H1 (cell line): ENCODE measurements at regions not wholly inside any gene's neighbourhood (a gene's known extent, or its start where the extent isn't known, plus 50 kb on each side); places are given as distances from the start of the nearest gene placed in this dataset.

Experiments
- BCL11A ChIP-seq, 2 experiments: IDR thresholded peaks; one replicate each; pipeline ENCODE4 v1.6.1; 2011; ENCODE audit warnings: low read depth in 2 of 2, low read length in 2 of 2, mild to moderate bottlenecking in 2 of 2
- EP300 ChIP-seq, 2 experiments: IDR thresholded peaks; 1 replicate in 1 of 2; 2 replicates in 1 of 2; pipeline ENCODE4 v1.6.1; 2011 to 2012; ENCODE audit warnings: low read depth in 2 of 2, low read length in 2 of 2, mild to moderate bottlenecking in 2 of 2, borderline replicate concordance in 1 of 2, inconsistent platforms in 1 of 2, moderate library complexity in 1 of 2
- HDAC6 ChIP-seq: IDR thresholded peaks from one replicate; pipeline ENCODE4 v1.7.1; 2012; ENCODE audit warnings: low read depth, mild to moderate bottlenecking, inconsistent platforms, low read length, moderate library complexity
- PHF8 ChIP-seq: fragments of 200-600 bp; sonication (generic); conservative IDR thresholded peaks from 2 replicates; pipeline ENCODE4 v1.7.1; 2012; ENCODE audit warnings: low read depth, mild to moderate bottlenecking, inconsistent platforms, low read length, moderate library complexity
- SP4 ChIP-seq: IDR thresholded peaks from 2 replicates; pipeline ENCODE4 v1.6.1; 2012; ENCODE audit warnings: low read length, inconsistent platforms
- TAF1 ChIP-seq: IDR thresholded peaks from 2 replicates; pipeline ENCODE4 v1.6.1; 2011; ENCODE audit warnings: mild to moderate bottlenecking, low read depth, low read length
- TF ChIP-seq, protein P1 (sequence below): IDR thresholded peaks from 2 replicates; pipeline ENCODE4 v1.6.1; 2011; ENCODE audit warnings: low read length, improper control_type of control experiment
- TF ChIP-seq, protein P2 (sequence below): IDR thresholded peaks from 2 replicates; pipeline ENCODE4 v1.6.1; 2012; ENCODE audit warnings: inconsistent platforms

DNA sequence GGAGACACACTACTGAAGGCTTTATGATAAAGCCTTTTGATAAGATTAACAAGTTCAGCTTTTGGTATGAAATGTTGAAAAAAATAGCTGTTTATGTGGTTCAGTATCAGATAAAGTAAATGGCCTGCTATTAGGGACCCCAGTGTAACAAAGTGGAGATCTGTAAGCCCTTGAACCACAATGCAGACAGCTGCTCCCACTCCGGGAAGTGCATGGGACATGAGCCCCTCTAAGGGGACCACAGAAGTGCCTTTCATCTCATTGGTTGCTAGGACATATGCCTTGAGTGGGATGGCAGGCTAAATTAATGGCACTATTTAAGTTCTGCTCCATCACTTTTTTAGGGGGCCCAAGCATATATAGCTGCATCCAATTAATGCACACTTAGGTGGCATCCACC, 167.6 kb upstream of the SOX11 start (continued):
- TF ChIP-seq, protein P1, sequence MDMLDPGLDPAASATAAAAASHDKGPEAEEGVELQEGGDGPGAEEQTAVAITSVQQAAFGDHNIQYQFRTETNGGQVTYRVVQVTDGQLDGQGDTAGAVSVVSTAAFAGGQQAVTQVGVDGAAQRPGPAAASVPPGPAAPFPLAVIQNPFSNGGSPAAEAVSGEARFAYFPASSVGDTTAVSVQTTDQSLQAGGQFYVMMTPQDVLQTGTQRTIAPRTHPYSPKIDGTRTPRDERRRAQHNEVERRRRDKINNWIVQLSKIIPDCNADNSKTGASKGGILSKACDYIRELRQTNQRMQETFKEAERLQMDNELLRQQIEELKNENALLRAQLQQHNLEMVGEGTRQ: no peak
- TF ChIP-seq, protein P2, sequence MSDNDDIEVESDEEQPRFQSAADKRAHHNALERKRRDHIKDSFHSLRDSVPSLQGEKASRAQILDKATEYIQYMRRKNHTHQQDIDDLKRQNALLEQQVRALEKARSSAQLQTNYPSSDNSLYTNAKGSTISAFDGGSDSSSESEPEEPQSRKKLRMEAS: no peak
- TF ChIP-seq HDAC6: no peak
- no peak for TF ChIP-seq SP4
- TF ChIP-seq EP300 (IDR thresholded peaks at IDR 0.05; ENCODE audit: borderline replicate concordance in 1 of 2, low read depth in 2 of 2, low read length in 2 of 2): no peak
- TF ChIP-seq PHF8: no peak
- no peak for TF ChIP-seq TAF1
- TF ChIP-seq BCL11A (IDR thresholded peaks at IDR 0.05; ENCODE audit: low read depth in 2 of 2, low read length in 2 of 2): no peak
